IMR-90 (cell line): ENCODE measurements at regions not wholly inside any gene's neighbourhood (a gene's known extent, or its start where the extent isn't known, plus 50 kb on each side); places are given as distances from the start of the nearest gene placed in this dataset.

ENCODE experiments used
- ATAC-seq: fragments of 200-7000 bp; cut with Tn5 transposase; 2 replicates; pipeline ENCODE4 v1.9.1; 2020; ENCODE audit warnings: low read depth, mild to moderate bottlenecking, moderate library complexity
- BruUV-seq: library from RNA; stranded (reverse); fragments of 400-500 nt; replicated peaks from 2 replicates; lab custom pipeline; 2021; lab: Mats Ljungman, UMichigan
- CTCF ChIA-PET: fragments of 300-600 bp; formaldehyde crosslinking; extraction: SDS; loops from one replicate; lab custom pipeline; 2021; ENCODE audit warnings: antibody characterized with exemption; lab: Yijun Ruan, JAX
- POLR2A ChIA-PET: fragments of 300-600 bp; sonication (Branson Sonifier 250); formaldehyde crosslinking; loops from one replicate; lab custom pipeline; 2022; ENCODE audit warnings: antibody characterized with exemption; ENCODE audit not compliant: unreplicated experiment; lab: Charles Lee
- DNase-seq: peaks from one replicate; pipeline ENCODE4 v3.0.0; 2013
- H2AFZ ChIP-seq: replicated peaks from 2 replicates; pipeline ENCODE3; 2013; ENCODE audit warnings: low read length, mild to moderate bottlenecking; ENCODE audit not compliant: poor library complexity
- H2AK5ac ChIP-seq: 2 replicates; pipeline ENCODE4 v1.6.1; 2013; ENCODE audit warnings: low read depth, low read length, inconsistent platforms
- H2AK9ac ChIP-seq: replicated peaks from 2 replicates; pipeline ENCODE3; 2013; ENCODE audit warnings: mild to moderate bottlenecking, low read depth, low read length, moderate library complexity; ENCODE audit not compliant: poor library complexity
- H2BK120ac ChIP-seq: 2 replicates; pipeline ENCODE4 v1.6.1; 2013; ENCODE audit warnings: low read depth, low read length, inconsistent platforms
- H2BK15ac ChIP-seq: 3 replicates; pipeline ENCODE4 v1.6.1; 2013; ENCODE audit warnings: low read depth, low read length, inconsistent platforms
- H2BK20ac ChIP-seq: 2 replicates; pipeline ENCODE4 v1.6.1; 2013; ENCODE audit warnings: low read depth, mild to moderate bottlenecking, inconsistent platforms, low read length, moderate library complexity
- H2BK5ac ChIP-seq: 2 replicates; pipeline ENCODE4 v1.6.1; 2013; ENCODE audit warnings: mild to moderate bottlenecking, low read depth, low read length, inconsistent platforms; ENCODE audit not compliant: poor library complexity, severe bottlenecking
- H3K14ac ChIP-seq: replicated peaks from 2 replicates; pipeline ENCODE4 v1.6.1; 2013; ENCODE audit warnings: low read depth, low read length, inconsistent platforms
- H3K18ac ChIP-seq: 2 replicates; pipeline ENCODE4 v1.6.1; 2013; ENCODE audit warnings: low read depth, low read length, control low read depth
- H3K23ac ChIP-seq: 2 replicates; pipeline ENCODE4 v1.6.1; 2013; ENCODE audit warnings: low read depth, low read length, inconsistent platforms
- H3K27ac ChIP-seq: 2 replicates; pipeline ENCODE4 v1.5.1; 2013; ENCODE audit warnings: mild to moderate bottlenecking, control low read depth, low read length; ENCODE audit not compliant: insufficient read depth
- H3K27me3 ChIP-seq: 2 replicates; pipeline ENCODE4 v1.6.1; 2013; ENCODE audit warnings: low read length; ENCODE audit not compliant: control insufficient read depth, insufficient read depth
- H3K36me3 ChIP-seq: 2 replicates; pipeline ENCODE4 v1.6.1; 2013; ENCODE audit warnings: low read length, mixed read lengths; ENCODE audit not compliant: control insufficient read depth, insufficient read depth
- H3K4ac ChIP-seq: 2 replicates; pipeline ENCODE4 v1.6.1; 2013; ENCODE audit warnings: low read depth, low read length, inconsistent platforms
- H3K4me1 ChIP-seq: 2 replicates; pipeline ENCODE4 v1.6.1; 2013; ENCODE audit warnings: low read length, mixed read lengths; ENCODE audit not compliant: control insufficient read depth, insufficient read depth
- H3K4me2 ChIP-seq: 2 replicates; pipeline ENCODE4 v1.6.1; 2013; ENCODE audit warnings: low read depth, mild to moderate bottlenecking, control low read depth, low read length, moderate library complexity
- H3K4me3 ChIP-seq: 2 replicates; pipeline ENCODE4 v1.5.1; 2013; ENCODE audit warnings: low read depth, mild to moderate bottlenecking, control low read depth, low read length, moderate library complexity; ENCODE audit not compliant: insufficient read depth
- H3K56ac ChIP-seq: 2 replicates; pipeline ENCODE4 v1.6.1; 2013; ENCODE audit warnings: low read length, inconsistent platforms; ENCODE audit not compliant: insufficient read depth; ENCODE audit errors: extremely low read depth
- H3K79me1 ChIP-seq, 2 experiments: 2 replicates each; pipeline ENCODE4 v1.6.1; 2013; ENCODE audit warnings: low read length in 2 of 2, inconsistent platforms in 1 of 2, low read depth in 1 of 2
- H3K9ac ChIP-seq: 2 replicates; pipeline ENCODE4 v1.6.1; 2013; ENCODE audit warnings: low read depth, low read length, control low read depth
- H3K9me1 ChIP-seq: 2 replicates; pipeline ENCODE4 v1.6.1; 2013; ENCODE audit warnings: low read length, inconsistent platforms; ENCODE audit not compliant: insufficient read depth
- H3K9me3 ChIP-seq: 2 replicates; pipeline ENCODE4 v1.6.1; 2013; ENCODE audit warnings: low read length; ENCODE audit not compliant: control insufficient read depth, insufficient read depth
- H4K20me1 ChIP-seq: 2 replicates; pipeline ENCODE4 v1.6.1; 2013; ENCODE audit warnings: low read length, inconsistent platforms; ENCODE audit not compliant: insufficient read depth
- H4K5ac ChIP-seq: 2 replicates; pipeline ENCODE4 v1.6.1; 2013; ENCODE audit warnings: mild to moderate bottlenecking, low read depth, low read length, control low read depth
- H4K8ac ChIP-seq, 2 experiments: 2 replicates each; pipeline ENCODE4 v1.6.1; 2013; ENCODE audit warnings: low read depth in 2 of 2, low read length in 2 of 2, control low read depth in 1 of 2, inconsistent platforms in 1 of 2
- H4K91ac ChIP-seq: 2 replicates; pipeline ENCODE4 v1.6.1; 2013; ENCODE audit warnings: low read depth, low read length, inconsistent platforms; ENCODE audit not compliant: insufficient read depth
- BHLHE40 ChIP-seq: fragments of 150-350 bp; IDR thresholded peaks from 2 replicates; pipeline ENCODE4 v1.6.1; 2016; ENCODE audit warnings: mild to moderate bottlenecking, low read depth, low read length
- CEBPB ChIP-seq: IDR thresholded peaks from 2 replicates; pipeline ENCODE4 v1.6.1; 2012; ENCODE audit warnings: low read depth, low read length, improper control_type of control experiment
- CHD1 ChIP-seq: IDR thresholded peaks from 2 replicates; pipeline ENCODE4 v1.6.1; 2012; ENCODE audit warnings: low read depth, low read length, improper control_type of control experiment
- MAFK ChIP-seq: IDR thresholded peaks from 2 replicates; pipeline ENCODE4 v1.6.1; 2012; ENCODE audit warnings: low read depth, low read length, improper control_type of control experiment
- MAZ ChIP-seq: IDR thresholded peaks from 2 replicates; pipeline ENCODE4 v1.6.1; 2012; ENCODE audit warnings: low read depth, mild to moderate bottlenecking, low read length, improper control_type of control experiment, moderate library complexity, borderline replicate concordance
- RAD21 ChIP-seq: IDR thresholded peaks from 2 replicates; pipeline ENCODE4 v1.6.1; 2012; ENCODE audit warnings: low read length, improper control_type of control experiment
- SMC3 ChIP-seq: fragments of 150-350 bp; IDR thresholded peaks from 2 replicates; pipeline ENCODE4 v1.6.1; 2016; ENCODE audit warnings: low read depth, mild to moderate bottlenecking, antibody characterized with exemption, low read length, moderate library complexity
- WGBS, 2 experiments: methylation state at CpG; one replicate each; pipeline versions ENCODE4 v1.1.5 to v1.1.7; 2013; ENCODE audit warnings: missing lambda C conversion rate in 2 of 2; ENCODE audit not compliant: insufficient read length in 1 of 2; ENCODE audit errors: extremely low coverage in 2 of 2; 5-methylcytosine and 5-hydroxymethylcytosine counted together
- dilution Hi-C: fragments of 300-500 bp; cut with HindIII; formaldehyde crosslinking; loops from one replicate; pipeline ENCODE4 v1.14.3; 2018; ENCODE audit warnings: low sequenced_read_pairs; ENCODE audit not compliant: unreplicated experiment
- in situ Hi-C: fragments of 300-500 bp; cut with MboI; formaldehyde crosslinking; loops from 3 replicates; pipeline ENCODE4 v1.14.3; 2019; ENCODE audit warnings: low sequenced_read_pairs, inconsistent platforms, mixed read lengths
- intact Hi-C: fragments of 100-400 bp; cut with micrococcal nuclease; formaldehyde crosslinking; loops from 2 replicates; pipeline ENCODE4 v1.10.0; 2022
- TF ChIP-seq, protein P1 (sequence below): conservative IDR thresholded peaks from 2 replicates; pipeline ENCODE4 v1.5.1; 2012; ENCODE audit warnings: mild to moderate bottlenecking, low read depth, low read length, improper control_type of control experiment

DNA sequence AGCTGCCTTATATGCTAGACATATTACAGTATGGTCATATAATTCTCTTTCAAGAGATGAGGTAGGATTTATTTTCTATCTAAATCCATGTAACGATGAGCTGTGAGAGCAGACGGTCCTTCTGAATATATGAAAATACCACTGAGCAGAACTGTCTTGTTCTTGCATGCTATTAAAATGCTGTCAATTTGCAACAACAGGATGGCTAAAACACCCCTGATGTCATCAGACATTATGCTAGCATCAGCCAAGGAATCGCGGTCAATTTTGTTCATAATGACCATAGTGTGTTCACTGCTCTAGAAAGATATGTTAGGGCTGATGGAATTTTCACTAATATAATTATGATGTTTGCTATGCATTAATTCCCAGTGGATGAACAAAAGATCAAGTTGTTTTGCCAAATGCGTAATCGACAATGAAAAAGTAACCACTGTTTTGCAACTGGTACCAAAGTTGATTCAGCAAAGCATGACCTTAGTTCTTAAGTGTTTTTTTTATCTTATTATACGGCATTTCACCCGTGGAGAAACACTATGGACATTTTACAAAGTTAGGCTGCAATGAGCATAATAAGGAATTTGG lies 765.4 kb upstream of the NR2F2 start:
- no peak overlapping the region for H3K4me2 ChIP-seq
- H3K4ac ChIP-seq: no peak overlapping the region
- H2BK20ac ChIP-seq: no peak overlapping the region
- no peaks in the 10 kb centered on the region for H3K79me1 ChIP-seq
- H2AK5ac ChIP-seq: no peak overlapping the region
- no peak overlapping the region for H4K8ac ChIP-seq
- DNase-seq (no peak), ATAC-seq (no peak)
- no peak for TF ChIP-seq BHLHE40
- no peak for TF ChIP-seq CHD1
- TF ChIP-seq MAFK: no peak
- TF ChIP-seq MAZ: no peak
- no peak for TF ChIP-seq CEBPB
- TF ChIP-seq, protein P1, sequence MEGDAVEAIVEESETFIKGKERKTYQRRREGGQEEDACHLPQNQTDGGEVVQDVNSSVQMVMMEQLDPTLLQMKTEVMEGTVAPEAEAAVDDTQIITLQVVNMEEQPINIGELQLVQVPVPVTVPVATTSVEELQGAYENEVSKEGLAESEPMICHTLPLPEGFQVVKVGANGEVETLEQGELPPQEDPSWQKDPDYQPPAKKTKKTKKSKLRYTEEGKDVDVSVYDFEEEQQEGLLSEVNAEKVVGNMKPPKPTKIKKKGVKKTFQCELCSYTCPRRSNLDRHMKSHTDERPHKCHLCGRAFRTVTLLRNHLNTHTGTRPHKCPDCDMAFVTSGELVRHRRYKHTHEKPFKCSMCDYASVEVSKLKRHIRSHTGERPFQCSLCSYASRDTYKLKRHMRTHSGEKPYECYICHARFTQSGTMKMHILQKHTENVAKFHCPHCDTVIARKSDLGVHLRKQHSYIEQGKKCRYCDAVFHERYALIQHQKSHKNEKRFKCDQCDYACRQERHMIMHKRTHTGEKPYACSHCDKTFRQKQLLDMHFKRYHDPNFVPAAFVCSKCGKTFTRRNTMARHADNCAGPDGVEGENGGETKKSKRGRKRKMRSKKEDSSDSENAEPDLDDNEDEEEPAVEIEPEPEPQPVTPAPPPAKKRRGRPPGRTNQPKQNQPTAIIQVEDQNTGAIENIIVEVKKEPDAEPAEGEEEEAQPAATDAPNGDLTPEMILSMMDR: no peak
- no peak for TF ChIP-seq SMC3
- TF ChIP-seq RAD21: no peak
- no TSS peak for BruUV-seq
- dilution Hi-C loops: no loop called here
- H4K91ac ChIP-seq: no peak overlapping the region
- peaks cover 6% of the 10 kb centered on the region; the same call in 1 of the 2 replicates for H3K4me1 ChIP-seq
- H3K36me3 ChIP-seq: no peaks in the 10 kb centered on the region
- peaks cover 3% of the 10 kb centered on the region; the same call in 1 of the 2 replicates for H3K9me1 ChIP-seq
- no peak overlapping the region for H2AFZ ChIP-seq
- intact Hi-C loops: no loop called here
- POLR2A ChIA-PET: no interaction called here
- no peak overlapping the region for H2BK5ac ChIP-seq
- no peak overlapping the region for H2AK9ac ChIP-seq
- no peak overlapping the region for H3K56ac ChIP-seq
- no peak overlapping the region for H4K5ac ChIP-seq
- no peaks in the 10 kb centered on the region for H3K9me3 ChIP-seq
- H3K4me3 ChIP-seq: no peak overlapping the region
- no peak overlapping the region for H2BK15ac ChIP-seq
- H3K18ac ChIP-seq: no peak overlapping the region
- no peaks in the 10 kb centered on the region for H3K27me3 ChIP-seq
- H3K9ac ChIP-seq: no peak overlapping the region
- in situ Hi-C loops: loop anchor here (25.0 kb wide), 1 partner anchor 772 kb away; the partner anchor contains the start of gene NR2F2
- no peak overlapping the region for H3K14ac ChIP-seq
- no peaks in the 10 kb centered on the region for H4K20me1 ChIP-seq
- no peak overlapping the region for H3K23ac ChIP-seq
- no peak overlapping the region for H2BK120ac ChIP-seq
- WGBS, 2 experiments: no CpG with 5 or more reads among the region's 8 CpGs
- CTCF ChIA-PET: no interaction called here
- H3K27ac ChIP-seq: no peak overlapping the region
